Small intestine (tissue), 7 donors: ENCODE measurements at regions not wholly inside any gene's neighbourhood (a gene's known extent, or its start where the extent isn't known, plus 50 kb on each side); places are given as distances from the start of the nearest gene placed in this dataset.
"Not testable (repeated sequence)": the region's sequence is repeated elsewhere in the genome, so short reads cannot be mapped to it uniquely, and the experiment has no call there.

Experiments
- DNase-seq, 2 donors: peaks; one replicate each; pipeline versions ENCODE4 v3.0.0 to v3.0.0-alpha.2; 2013
- FAIRE-seq: peaks from 2 replicates; lab custom pipeline; 2012; peaks lifted over from hg19 to GRCh38; lab: Jason Lieb, UNC
- H3K27ac ChIP-seq, 3 donors: one replicate each; pipeline ENCODE4 v1.5.1; 2013; ENCODE audit warnings: low read length in 2 of 3, mild to moderate bottlenecking in 2 of 3, control low read depth in 1 of 3, inconsistent platforms in 1 of 3, low read depth in 1 of 3, moderate library complexity in 1 of 3
- H3K27me3 ChIP-seq, 3 donors: one replicate each; pipeline ENCODE4 v1.6.1; 2013; ENCODE audit warnings: low read length in 3 of 3, inconsistent platforms in 1 of 3; ENCODE audit not compliant: control insufficient read depth in 3 of 3, insufficient read depth in 3 of 3
- H3K36me3 ChIP-seq, 3 donors: one replicate each; pipeline ENCODE4 v1.6.1; 2013; ENCODE audit warnings: low read length in 3 of 3, inconsistent platforms in 1 of 3, low read depth in 1 of 3, mild to moderate bottlenecking in 1 of 3, moderate library complexity in 1 of 3; ENCODE audit not compliant: control insufficient read depth in 3 of 3, insufficient read depth in 2 of 3
- H3K4me1 ChIP-seq, 3 donors: one replicate each; pipeline ENCODE4 v1.6.1; 2013; ENCODE audit warnings: low read length in 2 of 3, inconsistent platforms in 1 of 3, low read depth in 1 of 3, mild to moderate bottlenecking in 1 of 3, moderate library complexity in 1 of 3; ENCODE audit not compliant: control insufficient read depth in 3 of 3, insufficient read depth in 2 of 3
- H3K4me3 ChIP-seq, 3 donors: one replicate each; pipeline ENCODE4 v1.5.1; 2013; ENCODE audit warnings: low read length in 3 of 3, control low read depth in 1 of 3, inconsistent platforms in 1 of 3, low read depth in 1 of 3, mild to moderate bottlenecking in 1 of 3, moderate library complexity in 1 of 3
- H3K9me3 ChIP-seq, 2 donors: one replicate each; pipeline ENCODE4 v1.6.1; 2013; ENCODE audit warnings: low read depth in 1 of 2, low read length in 1 of 2; ENCODE audit not compliant: control insufficient read depth in 2 of 2, insufficient read depth in 1 of 2
- WGBS, 3 donors: extraction: QIAGEN DNeasy Blood & Tissue Kit; methylation state at CpG; one replicate each; pipeline ENCODE4 v1.1.7; 2013; 5-methylcytosine and 5-hydroxymethylcytosine counted together
- donor health status: healthy with polysubstance abuse.
- donor health status: control.
- donor health status: control.
- donor health status: Bipolar disorder and iron deficiency.
- donor health status: healthy.

- H3K27me3 ChIP-seq, H3K4me3 ChIP-seq, H3K36me3 ChIP-seq, H3K27ac ChIP-seq, H3K9me3 ChIP-seq, FAIRE-seq, DNase-seq, H3K4me1 ChIP-seq: not testable (repeated sequence)
- 58 to 82% (median 65%) methylated on average over 4 to 11 of the region's 16 CpGs for WGBS, 3 donors
Observed at GRCh38 chr17:21574611-21575255, 117.6 kb upstream of the KCNJ18 start.

GRCh38 chr17:21578783-21579182, 113.5 kb upstream of the KCNJ18 start:
- not testable (repeated sequence) for DNase-seq, H3K36me3 ChIP-seq, H3K9me3 ChIP-seq, H3K27ac ChIP-seq, H3K4me1 ChIP-seq, FAIRE-seq, H3K27me3 ChIP-seq, H3K4me3 ChIP-seq

- no peaks in the 10 kb centered on the region for H3K4me1 ChIP-seq
- H3K27me3 ChIP-seq, result no peaks in the 10 kb centered on the region
- H3K36me3 ChIP-seq, result no peaks in the 10 kb centered on the region
- FAIRE-seq (no peak), DNase-seq (no peak)
- no peak overlapping the region for H3K4me3 ChIP-seq
- H3K9me3 ChIP-seq, result peaks cover 0 to 7% of the 10 kb centered on the region in 2 donors
- no peak overlapping the region for H3K27ac ChIP-seq
- WGBS, 3 donors, result 92 to 97% (median 96%) methylated on average over 23 of the region's 23 CpGs
Observed at GRCh38 chr17:21592774-21593173, 99.5 kb upstream of the KCNJ18 start.

GRCh38 chr17:21593452-21594105, 98.7 kb upstream of the KCNJ18 start:
- 90 to 93% (median 91%) methylated on average over 20 of the region's 20 CpGs for WGBS, 3 donors
- not testable (repeated sequence) for H3K9me3 ChIP-seq, H3K4me1 ChIP-seq, DNase-seq, H3K4me3 ChIP-seq, H3K36me3 ChIP-seq, FAIRE-seq, H3K27me3 ChIP-seq, H3K27ac ChIP-seq

- no peak for FAIRE-seq
- 21 to 52% (median 33%) methylated on average over 1 of the region's 1 CpG for WGBS, 3 donors
- DNase-seq, result no peak
Observed at GRCh38 chr17:21595086-21595485, 97.2 kb upstream of the KCNJ18 start.

GRCh38 chr17:21602176-21602575, 90.1 kb upstream of the KCNJ18 start:
- Histone ChIP-seq H3K4me3 (no peak overlapping the region), H3K9me3 (peaks cover 0 to 10% of the 10 kb centered on the region in 2 donors), H3K36me3 (no peaks in the 10 kb centered on the region), H3K4me1 (no peaks in the 10 kb centered on the region), H3K27ac (no peak overlapping the region), H3K27me3 (no peaks in the 10 kb centered on the region)
- FAIRE-seq, result no peak
- DNase-seq, result no peak
- WGBS, 3 donors, result 65 to 78% (median 72%) methylated on average over 5 of the region's 5 CpGs

More at GRCh38 chr17:21595086-21595485, 97.2 kb upstream of the KCNJ18 start:
- peaks cover 0 to 10% of the 10 kb centered on the region in 2 donors for H3K9me3 ChIP-seq
- no peaks in the 10 kb centered on the region for H3K4me1 ChIP-seq
- H3K27me3 ChIP-seq, result no peaks in the 10 kb centered on the region
- H3K36me3 ChIP-seq, result no peaks in the 10 kb centered on the region
- no peak overlapping the region for H3K4me3 ChIP-seq
- H3K27ac ChIP-seq, result no peak overlapping the region

- H3K27ac ChIP-seq, H3K4me1 ChIP-seq, H3K27me3 ChIP-seq, H3K36me3 ChIP-seq, DNase-seq, FAIRE-seq, H3K4me3 ChIP-seq: not testable (repeated sequence)
- H3K9me3 ChIP-seq, result peaks cover 0 to 10% of the 10 kb centered on the region in 2 donors
- WGBS, 3 donors, result 82 to 97% (median 89%) methylated on average over 1 of the region's 1 CpG
Observed at GRCh38 chr17:21603292-21603691, 89.0 kb upstream of the KCNJ18 start.

- H3K4me1 ChIP-seq, H3K27me3 ChIP-seq, H3K36me3 ChIP-seq, DNase-seq, H3K9me3 ChIP-seq, FAIRE-seq, H3K27ac ChIP-seq, H3K4me3 ChIP-seq: not testable (repeated sequence)
- 90 to 95% (median 94%) methylated on average over 8 of the region's 8 CpGs for WGBS, 3 donors
Observed at GRCh38 chr17:21611443-21611842, 80.9 kb upstream of the KCNJ18 start.
